GM12872 (cell line): ENCODE measurements at regions not wholly inside any gene's neighbourhood (a gene's known extent, or its start where the extent isn't known, plus 50 kb on each side); places are given as distances from the start of the nearest gene placed in this dataset.

Experiments used
- TF ChIP-seq, protein P1 (sequence below): IDR thresholded peaks from 3 replicates; pipeline ENCODE4 v1.5.1; 2011; ENCODE audit warnings: low read depth, mild to moderate bottlenecking, low read length, moderate library complexity; ENCODE audit not compliant: insufficient read depth

DNA sequence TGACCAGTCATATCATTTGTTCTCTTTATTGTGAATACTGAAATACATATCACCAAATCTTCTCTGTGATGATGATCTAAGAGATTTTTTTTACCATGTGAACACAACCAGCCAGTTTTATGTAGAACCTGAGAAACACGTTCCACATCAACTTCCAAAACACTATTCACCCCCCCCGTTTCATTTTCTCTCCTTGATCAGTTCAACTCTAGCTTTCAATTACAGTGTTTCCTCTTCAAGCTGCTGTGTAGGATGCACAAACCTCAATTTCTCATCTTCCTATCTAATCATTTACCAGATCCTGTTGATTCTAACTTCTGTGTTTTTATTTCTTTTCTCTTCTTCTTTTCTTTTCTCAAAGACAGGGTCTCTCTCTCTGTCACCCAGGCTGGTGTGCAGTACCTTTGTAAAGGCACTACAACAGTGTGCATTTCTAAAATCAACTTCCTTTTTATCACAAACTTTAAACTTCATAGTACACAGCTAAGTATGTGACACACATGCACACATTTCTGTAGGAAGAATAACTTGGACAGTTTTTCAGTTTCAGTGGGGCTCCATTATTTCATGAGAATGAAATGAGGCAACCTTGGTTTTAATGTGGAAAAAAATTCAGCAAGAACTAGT lies 149.9 kb upstream of the FBXO33 start:
- TF ChIP-seq, protein P1, sequence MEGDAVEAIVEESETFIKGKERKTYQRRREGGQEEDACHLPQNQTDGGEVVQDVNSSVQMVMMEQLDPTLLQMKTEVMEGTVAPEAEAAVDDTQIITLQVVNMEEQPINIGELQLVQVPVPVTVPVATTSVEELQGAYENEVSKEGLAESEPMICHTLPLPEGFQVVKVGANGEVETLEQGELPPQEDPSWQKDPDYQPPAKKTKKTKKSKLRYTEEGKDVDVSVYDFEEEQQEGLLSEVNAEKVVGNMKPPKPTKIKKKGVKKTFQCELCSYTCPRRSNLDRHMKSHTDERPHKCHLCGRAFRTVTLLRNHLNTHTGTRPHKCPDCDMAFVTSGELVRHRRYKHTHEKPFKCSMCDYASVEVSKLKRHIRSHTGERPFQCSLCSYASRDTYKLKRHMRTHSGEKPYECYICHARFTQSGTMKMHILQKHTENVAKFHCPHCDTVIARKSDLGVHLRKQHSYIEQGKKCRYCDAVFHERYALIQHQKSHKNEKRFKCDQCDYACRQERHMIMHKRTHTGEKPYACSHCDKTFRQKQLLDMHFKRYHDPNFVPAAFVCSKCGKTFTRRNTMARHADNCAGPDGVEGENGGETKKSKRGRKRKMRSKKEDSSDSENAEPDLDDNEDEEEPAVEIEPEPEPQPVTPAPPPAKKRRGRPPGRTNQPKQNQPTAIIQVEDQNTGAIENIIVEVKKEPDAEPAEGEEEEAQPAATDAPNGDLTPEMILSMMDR = no peak

DNA sequence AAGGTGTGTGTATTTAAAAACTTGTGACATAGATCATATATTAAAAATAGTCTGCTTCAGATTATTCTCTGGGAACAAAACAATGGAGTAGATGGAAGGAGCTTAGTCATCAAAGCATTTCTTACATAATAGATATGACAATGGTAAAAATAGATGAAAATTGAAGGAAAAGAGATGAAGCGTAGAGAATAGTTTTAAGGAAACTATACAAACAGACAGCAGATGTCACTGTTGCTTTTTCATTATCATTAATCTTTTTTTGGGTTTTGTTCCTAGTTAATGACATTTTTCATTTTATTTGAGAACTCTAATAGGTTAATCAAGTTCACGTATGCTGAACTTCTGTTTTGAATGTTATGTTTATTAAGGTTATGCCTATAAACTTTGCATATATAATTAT lies 149.2 kb upstream of the FBXO33 start:
- TF ChIP-seq, protein P1 = peak; percentile 27; the same call in 1 of the 3 replicates

DNA sequence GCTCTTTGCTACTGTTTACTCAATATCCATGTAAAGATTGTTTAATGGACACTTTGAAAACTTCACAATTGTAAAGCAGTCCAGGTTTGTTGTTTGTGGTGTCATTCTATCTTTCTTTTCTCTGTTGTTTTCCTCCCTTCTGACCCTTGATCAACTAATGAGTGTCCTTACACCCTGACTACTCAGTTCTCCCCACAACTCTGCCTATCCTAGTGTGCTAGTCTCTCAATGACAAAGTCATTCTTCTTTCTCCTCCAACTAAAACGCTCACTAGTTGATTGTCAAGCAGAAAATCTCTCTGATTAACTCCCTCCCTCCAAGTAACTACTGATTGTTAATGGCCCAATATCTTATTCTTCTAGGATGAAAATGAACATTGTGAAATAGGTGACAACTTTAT lies 148.5 kb upstream of the FBXO33 start:
- TF ChIP-seq, protein P1 = no peak

DNA sequence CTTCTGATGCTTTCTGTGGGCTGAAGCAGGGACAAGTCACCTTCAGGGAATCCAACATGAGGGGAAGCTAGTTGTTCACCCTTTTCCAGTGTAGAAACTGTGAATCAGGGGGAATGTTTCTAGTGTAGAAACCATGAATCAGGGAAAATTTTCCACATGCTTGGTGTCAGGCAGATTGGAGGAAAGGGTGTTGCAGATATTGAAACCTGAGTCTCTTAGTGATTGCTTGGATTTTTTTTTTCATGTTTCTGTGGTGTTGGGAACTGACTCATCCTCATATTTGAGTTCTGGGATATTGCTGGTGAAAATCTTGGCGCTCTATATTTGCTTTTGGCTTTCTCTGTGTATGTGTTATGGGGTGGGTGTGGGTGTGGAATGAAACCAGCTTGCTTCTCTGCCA lies 144.5 kb upstream of the FBXO33 start:
- TF ChIP-seq, protein P1 = no peak

DNA sequence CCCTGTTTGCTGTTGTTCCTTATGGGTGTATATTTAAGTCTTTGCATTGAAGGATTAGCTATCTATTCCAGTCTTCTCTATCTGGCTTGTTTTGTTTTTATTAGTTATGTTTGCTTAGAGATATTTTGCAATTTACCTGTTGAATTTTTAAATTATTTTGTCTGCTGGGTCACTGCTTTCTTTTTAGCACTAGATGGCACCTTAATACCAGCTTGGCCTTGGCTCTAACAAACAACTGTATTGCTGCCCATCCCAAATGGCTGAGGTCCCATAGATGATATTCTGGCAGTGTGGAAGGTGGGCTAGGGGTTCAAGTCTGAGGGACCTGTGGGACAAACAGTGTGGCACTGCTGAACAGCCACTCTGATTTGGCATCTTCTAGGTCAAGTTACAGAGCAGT lies 144.0 kb upstream of the FBXO33 start:
- TF ChIP-seq, protein P1 = 0 out of 3 replicates have a peak, but pooled peaks have one; percentile 8

DNA sequence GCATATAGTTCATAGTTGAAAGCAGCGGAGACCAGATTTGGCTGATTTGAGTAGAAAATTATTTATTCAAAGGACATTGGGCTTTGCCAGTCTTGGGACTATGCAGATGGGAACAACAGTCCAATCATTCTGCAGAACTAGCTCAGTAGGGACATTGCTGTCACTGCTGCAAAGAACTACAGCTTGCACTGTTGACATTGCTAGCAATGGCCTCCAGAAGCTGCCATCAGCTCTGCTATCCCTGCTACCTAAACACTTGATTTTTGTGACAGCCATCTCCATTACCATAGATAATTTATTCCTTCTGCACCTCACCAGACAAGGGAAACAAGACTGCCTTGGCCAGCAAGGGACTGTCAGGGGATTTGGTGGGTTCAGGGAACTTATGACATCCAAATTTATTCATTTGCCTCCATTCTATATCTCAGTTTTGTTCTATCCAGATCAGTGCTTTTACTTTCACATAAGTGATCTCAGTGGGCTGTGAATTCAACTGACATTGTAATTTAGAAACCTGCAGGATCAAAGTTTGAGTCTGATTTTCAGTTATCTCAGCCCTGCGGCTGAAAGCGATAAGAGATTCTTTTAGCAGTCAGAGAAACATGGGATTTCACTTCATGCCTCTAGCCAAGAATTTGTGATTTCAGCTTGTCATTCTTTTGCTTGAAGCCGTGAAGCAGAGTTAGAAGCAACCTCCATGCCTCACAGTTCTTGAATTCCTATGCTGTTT lies 136.7 kb upstream of the FBXO33 start:
- TF ChIP-seq, protein P1 = no peak

DNA sequence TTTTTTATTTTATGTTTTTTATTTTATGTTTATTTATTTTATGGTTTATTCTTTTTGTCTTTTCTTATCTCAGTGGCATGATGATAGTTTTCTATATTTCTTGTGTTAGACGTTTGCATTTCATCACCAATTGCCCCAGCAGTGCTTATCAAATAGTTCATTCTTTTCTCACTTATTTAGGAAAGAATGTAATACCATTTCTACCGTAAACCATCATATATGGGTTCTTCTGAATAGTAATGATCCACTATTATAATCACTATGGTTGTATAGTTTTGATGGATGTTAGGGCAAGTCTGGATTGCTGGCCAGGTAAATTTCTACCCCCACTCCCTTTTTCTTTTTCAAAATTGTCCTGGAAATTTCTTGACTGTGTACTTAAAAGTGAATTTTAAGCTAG lies 134.6 kb upstream of the FBXO33 start:
- TF ChIP-seq, protein P1 = no peak
